ENCODE measurements at regions not wholly inside any gene's neighbourhood (a gene's known extent, or its start where the extent isn't known, plus 50 kb on each side); places are given as distances from the start of the nearest gene placed in this dataset.

- TF ChIP-seq CTCF (IDR thresholded peaks at IDR 0.05) (no peak), POLR2AphosphoS5 (IDR thresholded peaks at IDR 0.05) (no peak), POLR2A (IDR thresholded peaks at IDR 0.05) (no peak)
Measured at GRCh38 chr4:12957108-12957507, 527.0 kb downstream of the RAB28 start.
